Neural cell (in vitro differentiated cells): ENCODE measurements at regions not wholly inside any gene's neighbourhood (a gene's known extent, or its start where the extent isn't known, plus 50 kb on each side); places are given as distances from the start of the nearest gene placed in this dataset.

Experiments used
- CTCF ChIP-seq: fragments of 450-650 bp; IDR thresholded peaks from 2 replicates; pipeline ENCODE4 v1.5.1; 2014; ENCODE audit warnings: antibody characterized with exemption, mild to moderate bottlenecking, moderate library complexity; ENCODE audit not compliant: poor library complexity, severe bottlenecking
- EP300 ChIP-seq: fragments of 450-650 bp; conservative IDR thresholded peaks from 2 replicates; pipeline ENCODE4 v1.6.1; 2014; ENCODE audit warnings: antibody characterized with exemption, mild to moderate bottlenecking, moderate library complexity; ENCODE audit not compliant: poor library complexity, severe bottlenecking
- POLR2AphosphoS5 ChIP-seq: IDR thresholded peaks from 2 replicates; pipeline ENCODE4 v1.6.1; 2012
- RAD21 ChIP-seq: fragments of 450-650 bp; conservative IDR thresholded peaks from 2 replicates; pipeline ENCODE4 v1.6.1; 2014; ENCODE audit warnings: antibody characterized with exemption, mild to moderate bottlenecking, moderate library complexity
- SMC3 ChIP-seq: fragments of 450-650 bp; conservative IDR thresholded peaks from 2 replicates; pipeline ENCODE4 v1.6.1; 2014; ENCODE audit warnings: antibody characterized with exemption, mild to moderate bottlenecking, moderate library complexity; ENCODE audit not compliant: poor library complexity
- TAF1 ChIP-seq: IDR thresholded peaks from 2 replicates; pipeline ENCODE4 v1.6.1; 2012; ENCODE audit warnings: low read depth
- TF ChIP-seq, protein P1 (sequence below): IDR thresholded peaks from 2 replicates; pipeline ENCODE4 v1.6.1; 2012; ENCODE audit warnings: borderline replicate concordance

DNA sequence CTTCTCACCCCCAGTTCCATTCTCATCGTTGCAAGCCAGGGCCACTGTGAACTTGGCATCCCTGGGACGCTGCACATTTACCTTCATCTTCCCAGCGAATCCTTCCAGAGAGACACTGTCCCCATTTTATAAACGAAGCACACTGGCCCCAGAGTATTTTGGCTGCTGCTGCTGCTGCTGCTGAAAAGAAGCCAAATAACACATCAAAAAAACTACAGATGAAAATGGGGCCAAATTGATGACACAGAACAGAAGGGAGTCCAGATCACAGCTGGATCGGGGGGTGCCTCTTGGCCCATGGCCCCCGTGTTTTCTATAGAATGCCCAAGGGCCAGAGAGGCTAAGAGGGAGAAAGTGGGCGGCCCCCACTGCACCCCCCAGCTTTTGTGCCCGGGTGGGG is 221.0 kb upstream of the IGF1R start:
- no peak for TF ChIP-seq SMC3
- no peak for TF ChIP-seq CTCF
- TF ChIP-seq, protein P1, sequence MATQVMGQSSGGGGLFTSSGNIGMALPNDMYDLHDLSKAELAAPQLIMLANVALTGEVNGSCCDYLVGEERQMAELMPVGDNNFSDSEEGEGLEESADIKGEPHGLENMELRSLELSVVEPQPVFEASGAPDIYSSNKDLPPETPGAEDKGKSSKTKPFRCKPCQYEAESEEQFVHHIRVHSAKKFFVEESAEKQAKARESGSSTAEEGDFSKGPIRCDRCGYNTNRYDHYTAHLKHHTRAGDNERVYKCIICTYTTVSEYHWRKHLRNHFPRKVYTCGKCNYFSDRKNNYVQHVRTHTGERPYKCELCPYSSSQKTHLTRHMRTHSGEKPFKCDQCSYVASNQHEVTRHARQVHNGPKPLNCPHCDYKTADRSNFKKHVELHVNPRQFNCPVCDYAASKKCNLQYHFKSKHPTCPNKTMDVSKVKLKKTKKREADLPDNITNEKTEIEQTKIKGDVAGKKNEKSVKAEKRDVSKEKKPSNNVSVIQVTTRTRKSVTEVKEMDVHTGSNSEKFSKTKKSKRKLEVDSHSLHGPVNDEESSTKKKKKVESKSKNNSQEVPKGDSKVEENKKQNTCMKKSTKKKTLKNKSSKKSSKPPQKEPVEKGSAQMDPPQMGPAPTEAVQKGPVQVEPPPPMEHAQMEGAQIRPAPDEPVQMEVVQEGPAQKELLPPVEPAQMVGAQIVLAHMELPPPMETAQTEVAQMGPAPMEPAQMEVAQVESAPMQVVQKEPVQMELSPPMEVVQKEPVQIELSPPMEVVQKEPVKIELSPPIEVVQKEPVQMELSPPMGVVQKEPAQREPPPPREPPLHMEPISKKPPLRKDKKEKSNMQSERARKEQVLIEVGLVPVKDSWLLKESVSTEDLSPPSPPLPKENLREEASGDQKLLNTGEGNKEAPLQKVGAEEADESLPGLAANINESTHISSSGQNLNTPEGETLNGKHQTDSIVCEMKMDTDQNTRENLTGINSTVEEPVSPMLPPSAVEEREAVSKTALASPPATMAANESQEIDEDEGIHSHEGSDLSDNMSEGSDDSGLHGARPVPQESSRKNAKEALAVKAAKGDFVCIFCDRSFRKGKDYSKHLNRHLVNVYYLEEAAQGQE, result no peak
- TF ChIP-seq POLR2AphosphoS5, result no peak
- TF ChIP-seq TAF1, result no peak
- no peak for TF ChIP-seq RAD21
- TF ChIP-seq EP300, result no peak
